GM18519 (cell line): ENCODE measurements at regions not wholly inside any gene's neighbourhood (a gene's known extent, or its start where the extent isn't known, plus 50 kb on each side); places are given as distances from the start of the nearest gene placed in this dataset.

Experiments used
- ATAC-seq: cut with Tn5 transposase; IDR thresholded peaks from one replicate; pipeline ENCODE4 v1.9.1; 2021; ENCODE audit warnings: mild to moderate bottlenecking, moderate library complexity; ENCODE audit not compliant: unreplicated experiment, low FRiP score

DNA sequence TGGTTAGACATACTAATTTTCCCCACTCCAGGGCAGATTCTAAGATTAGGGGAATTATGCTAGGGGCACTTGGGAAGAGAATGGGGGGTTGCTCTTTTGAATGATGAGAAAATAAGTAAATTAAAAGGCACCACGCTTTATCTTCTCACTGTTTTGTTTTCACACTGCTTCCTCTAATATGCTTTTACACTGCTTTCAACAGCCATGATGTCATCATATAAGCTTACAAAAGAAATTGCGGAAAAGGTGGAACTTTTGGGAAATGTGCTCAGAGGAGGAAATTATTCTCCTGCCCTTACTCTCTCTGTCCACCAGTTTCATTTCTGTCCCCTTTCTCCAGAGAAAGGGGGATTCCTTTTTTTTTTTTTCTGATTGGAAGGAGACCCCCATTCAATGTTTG lies 308.2 kb downstream of the TOX3 start:
- no peak for ATAC-seq

DNA sequence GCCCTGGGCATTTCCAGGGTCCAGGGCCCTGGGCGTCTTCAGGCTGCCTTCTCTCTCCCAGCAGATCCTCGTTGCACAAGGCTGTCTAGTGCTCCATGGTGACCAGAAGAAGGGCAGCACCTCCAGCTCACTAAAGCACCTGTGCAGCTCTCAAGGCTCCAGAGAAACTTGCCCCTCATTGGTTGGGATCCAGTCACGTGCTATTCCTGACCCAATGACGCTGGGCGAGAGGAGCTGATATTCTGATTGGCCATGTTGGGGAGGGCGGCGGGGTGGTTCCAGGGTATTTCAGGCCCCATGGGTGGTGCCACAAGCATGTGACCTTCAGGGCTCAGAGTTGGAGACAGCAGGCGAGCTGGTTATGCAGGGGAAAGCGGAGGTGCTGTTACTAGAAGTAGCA lies 309.1 kb downstream of the TOX3 start:
- ATAC-seq = no peak

GRCh38 chr16:52235186-52235585 lies 311.8 kb downstream of the TOX3 start:
- no peak for ATAC-seq

GRCh38 chr16:52234626-52235025 lies 312.3 kb downstream of the TOX3 start:
- no peak for ATAC-seq

GRCh38 chr16:52229471-52229870 lies 317.5 kb downstream of the TOX3 start:
- no peak for ATAC-seq

GRCh38 chr16:52227851-52228250 lies 319.1 kb downstream of the TOX3 start:
- no peak for ATAC-seq

DNA sequence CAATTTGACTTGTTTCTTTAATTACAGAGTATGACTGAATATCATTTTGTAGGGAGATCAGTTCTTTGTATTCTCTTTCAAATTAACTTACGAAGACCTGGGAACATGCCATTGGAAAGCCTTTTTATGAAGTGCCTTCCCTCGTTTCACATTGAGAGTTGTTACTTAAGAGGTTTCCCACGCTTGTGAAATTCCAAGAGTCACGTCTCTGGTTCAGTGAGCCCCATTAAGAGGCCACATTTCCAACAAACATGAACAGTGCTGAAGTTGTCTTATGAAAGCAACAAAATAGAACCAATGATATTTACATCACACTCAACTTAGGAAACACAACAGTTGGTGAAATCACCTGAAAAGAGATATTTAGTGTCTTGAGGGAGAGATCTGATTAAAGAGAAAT lies 334.1 kb downstream of the TOX3 start:
- no peak for ATAC-seq

DNA sequence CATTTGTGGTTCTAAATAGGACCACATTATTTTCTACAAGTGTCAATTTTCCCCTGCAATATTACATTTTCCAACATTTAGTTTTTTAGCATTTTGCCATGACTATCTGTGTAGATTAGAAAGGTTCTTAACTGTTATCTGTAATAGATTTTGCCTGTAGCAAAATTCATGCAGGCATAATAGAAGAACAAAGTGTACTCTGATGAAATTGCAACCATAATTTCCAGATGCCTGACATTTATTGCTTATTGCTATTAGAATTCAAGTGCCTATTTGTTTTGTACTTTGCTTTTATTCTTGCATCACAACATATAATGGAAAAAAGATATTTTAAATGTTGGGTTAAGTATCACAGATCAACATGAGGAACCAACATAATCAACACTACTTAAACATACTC lies 337.7 kb downstream of the TOX3 start:
- ATAC-seq = no peak

DNA sequence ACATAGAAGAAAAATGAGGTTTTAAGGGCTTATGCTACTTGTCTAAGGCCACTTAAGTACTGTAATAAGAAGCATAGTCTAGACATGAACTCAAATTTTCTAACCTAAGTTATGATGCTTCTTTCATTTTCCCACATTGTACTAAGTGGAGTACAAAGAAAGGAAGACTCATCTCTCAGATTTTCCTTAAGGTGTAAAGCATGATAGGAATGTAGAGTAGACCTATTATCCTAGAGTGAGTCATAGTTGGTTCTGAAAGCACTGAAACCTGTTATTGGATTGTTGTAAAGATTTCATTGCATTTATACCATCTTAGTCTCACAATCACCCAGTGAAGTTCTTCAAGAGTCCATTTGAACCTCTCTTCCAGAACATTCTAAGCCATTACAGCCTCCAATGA lies 343.8 kb downstream of the TOX3 start:
- ATAC-seq = no peak

- no peak for ATAC-seq
Observed at GRCh38 chr16:52193441-52193840, 353.5 kb downstream of the TOX3 start.

GRCh38 chr16:52191531-52192134 lies 355.3 kb downstream of the TOX3 start:
- no peak for ATAC-seq

DNA sequence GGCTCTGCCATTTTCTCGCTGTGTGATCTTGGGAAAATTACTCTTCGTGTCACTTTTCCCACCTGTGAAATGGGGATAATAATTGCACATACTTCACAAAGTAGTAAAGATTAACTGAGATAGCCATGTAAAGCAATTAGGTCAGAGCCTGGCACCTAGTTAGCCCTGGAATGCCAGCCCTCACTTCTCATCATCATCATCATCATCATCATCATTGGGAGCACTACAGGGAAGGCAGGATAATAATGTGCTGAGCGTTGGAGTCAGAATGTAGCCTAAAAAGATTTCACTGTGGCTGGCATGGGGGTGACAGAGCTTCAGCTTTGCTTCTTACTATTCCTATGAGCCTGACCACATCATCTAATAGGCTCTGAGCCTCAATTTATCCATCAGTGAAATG lies 362.6 kb downstream of the TOX3 start:
- ATAC-seq = no peak

DNA sequence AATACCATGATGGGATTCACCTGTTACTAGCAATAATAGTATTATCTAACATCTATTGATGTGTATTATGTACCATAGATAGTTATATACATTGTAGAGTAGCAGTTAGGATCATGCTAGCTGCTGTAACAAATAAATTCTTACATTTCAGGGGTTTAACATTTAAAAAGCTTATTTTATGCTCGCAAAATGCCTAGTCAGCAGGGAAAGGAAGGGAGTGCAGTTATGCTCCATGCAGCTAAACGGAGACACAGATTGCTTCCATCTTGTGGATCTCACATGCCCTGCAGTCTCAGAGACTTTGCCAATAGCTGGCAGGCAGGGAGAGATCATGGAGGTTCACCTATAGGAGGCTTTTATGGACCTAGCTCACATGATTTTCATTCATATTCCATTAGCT lies 364.1 kb downstream of the TOX3 start:
- no peak for ATAC-seq

- no peak for ATAC-seq
Observed at GRCh38 chr16:52174168-52174567, 372.8 kb downstream of the TOX3 start.

DNA sequence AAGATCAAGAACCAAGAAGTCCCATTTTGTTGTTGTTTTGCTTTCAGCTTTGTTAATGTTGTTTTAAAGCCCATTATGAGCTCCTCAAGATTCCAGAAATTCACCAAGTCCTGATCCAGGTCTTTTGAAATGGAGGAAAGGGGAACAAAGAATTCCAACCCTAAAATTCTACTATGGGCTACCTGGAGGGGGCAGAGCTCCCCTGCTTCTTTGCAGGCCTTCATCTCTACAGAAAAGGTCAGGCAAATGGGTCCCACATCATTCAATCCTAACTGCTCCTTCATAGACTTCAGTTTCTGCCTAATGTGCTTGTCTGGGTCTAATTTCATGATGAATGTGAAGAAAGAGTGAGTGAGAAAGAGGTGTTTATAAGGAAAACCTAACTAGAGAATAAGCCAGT lies 375.5 kb downstream of the TOX3 start:
- no peak for ATAC-seq

DNA sequence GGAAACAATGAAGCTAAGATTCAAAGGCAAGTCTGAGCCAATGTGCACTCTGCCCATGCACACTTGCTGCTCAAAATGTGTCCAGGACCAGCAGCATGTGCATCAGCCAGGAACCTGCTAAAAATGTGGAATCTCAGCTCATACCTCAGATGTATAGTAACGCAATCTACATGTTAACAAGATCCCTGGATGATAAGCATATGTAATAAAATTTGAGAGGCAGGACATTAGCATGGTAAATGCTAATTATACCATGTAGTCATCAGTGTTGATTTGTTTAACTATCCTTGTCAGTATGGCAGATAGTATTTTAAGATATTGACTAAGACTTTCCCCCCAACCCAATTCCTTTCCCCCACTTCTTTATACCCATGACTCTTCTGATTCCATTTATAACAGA lies 379.6 kb downstream of the TOX3 start:
- no peak for ATAC-seq

DNA sequence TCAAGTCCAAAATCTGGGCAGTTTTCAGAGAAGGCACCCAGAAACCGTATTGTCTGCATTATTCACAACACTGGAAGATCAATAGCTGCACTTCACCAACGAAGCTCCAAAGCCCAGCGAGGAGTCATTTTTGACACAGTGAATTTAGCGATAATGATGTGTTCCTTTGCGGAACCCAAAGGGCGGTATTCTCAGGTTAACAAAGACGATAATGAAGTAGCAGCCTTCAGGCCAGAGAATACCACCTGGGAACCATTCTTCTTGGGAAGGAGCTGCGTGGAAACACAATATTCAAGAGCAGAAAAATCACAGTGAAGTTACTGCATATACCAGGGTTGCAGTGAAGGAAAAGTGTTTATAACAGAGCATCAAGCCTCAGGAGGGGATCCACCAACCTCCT lies 381.0 kb downstream of the TOX3 start:
- ATAC-seq = no peak

DNA sequence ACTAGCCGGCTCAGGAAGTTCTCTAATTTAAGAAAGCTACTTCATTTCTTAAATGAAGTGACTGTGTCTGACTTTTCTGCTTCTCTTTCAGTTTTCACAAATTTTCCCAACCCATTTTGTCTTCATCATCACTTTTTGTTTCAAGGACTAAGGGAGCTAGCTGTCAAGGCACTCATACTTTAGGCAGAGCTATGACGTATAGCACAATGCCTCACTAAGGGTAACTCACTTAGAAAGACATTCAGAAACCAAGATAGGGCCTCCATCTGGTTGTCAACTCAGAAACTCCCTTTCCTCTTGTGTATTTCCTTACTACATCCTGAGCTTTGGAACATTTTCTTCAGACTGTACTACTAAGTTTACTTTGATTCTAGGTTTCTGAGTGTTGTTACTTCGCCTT lies 397.9 kb downstream of the TOX3 start:
- no peak for ATAC-seq

GRCh38 chr16:52141871-52142270 lies 405.1 kb downstream of the TOX3 start:
- no peak for ATAC-seq

DNA sequence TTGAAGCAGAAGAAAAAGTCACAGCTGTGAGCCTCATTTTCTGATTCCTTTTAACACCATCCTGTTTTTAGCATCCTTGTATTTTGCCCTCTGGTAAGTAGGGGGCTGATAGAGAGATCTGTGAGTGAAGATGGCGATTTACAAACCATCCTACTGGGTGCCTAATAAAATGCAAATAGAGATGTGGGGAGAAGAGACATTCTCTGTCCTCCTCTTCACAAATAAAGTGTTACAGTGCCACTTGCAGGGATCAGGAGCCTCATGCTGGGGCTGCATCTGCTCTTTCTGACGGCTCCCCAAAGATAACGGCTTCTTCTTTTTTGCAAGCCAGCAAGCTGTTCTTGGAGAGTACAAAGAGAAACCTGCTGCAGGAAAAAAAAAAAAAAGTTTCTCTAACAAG lies 418.6 kb downstream of the TOX3 start:
- no peak for ATAC-seq

DNA sequence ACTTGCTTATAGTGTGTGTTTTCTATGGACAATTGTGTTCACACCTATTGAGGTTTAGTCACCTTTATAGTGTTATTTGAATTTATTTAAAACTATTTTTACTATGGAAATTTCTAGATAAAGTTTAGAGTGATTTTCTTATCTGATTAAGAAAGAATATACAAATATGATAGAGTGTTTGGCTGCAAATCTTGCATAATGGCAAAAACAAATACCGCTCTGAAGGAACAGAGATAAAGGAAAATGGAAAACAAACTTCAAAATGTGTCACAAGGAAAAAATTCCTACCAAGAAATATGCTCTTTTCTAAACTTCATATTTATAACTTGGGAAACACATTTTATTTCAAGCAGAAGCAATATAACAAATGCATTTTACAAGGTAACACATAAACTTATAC lies 423.1 kb downstream of the TOX3 start:
- ATAC-seq = no peak

DNA sequence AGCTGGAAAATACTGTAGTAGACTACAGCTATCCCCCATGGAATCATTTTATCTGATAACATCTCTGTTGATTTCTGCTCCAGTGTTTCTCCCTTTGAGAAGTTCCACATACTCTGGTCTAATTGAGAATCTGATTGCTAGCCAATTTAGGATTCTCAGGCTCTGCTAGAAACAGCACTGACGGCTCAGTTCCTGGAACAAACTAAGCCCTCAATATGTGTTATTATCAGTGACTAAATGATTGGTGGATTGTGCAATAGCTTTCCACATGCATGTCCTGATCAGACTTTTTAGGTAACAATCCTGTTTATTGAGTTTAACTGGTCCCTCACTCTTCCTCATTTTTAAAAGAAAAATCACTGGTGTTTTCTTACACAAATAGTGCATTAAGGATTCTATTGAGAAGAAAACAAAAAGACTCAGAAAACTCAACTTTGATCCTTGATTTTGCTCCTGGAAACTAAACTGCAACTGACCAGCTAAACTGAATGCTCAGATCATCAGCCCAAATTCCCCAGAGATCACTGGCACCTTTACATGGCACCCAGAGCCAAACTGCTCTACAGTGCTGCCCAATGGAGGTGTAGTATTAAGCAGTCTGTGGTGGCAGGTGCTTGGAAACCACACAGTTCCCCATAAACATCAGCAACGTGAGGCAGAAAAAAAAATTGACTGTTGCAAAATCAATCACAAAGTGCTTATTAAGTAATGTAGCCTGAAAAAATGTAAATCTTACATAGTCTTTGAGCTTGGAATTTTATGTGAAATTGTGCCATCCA lies 423.7 kb downstream of the TOX3 start:
- ATAC-seq = no peak
